HepG2 (cell line): ENCODE measurements at regions not wholly inside any gene's neighbourhood (a gene's known extent, or its start where the extent isn't known, plus 50 kb on each side); places are given as distances from the start of the nearest gene placed in this dataset.
A peak's percentile ranks its signal among the peaks of the same experiment; 100 is the strongest.

Experiments
- ATAC-seq: fragments of 200-7000 bp; cut with Tn5 transposase; 3 replicates; pipeline ENCODE4 v1.9.1; 2020; ENCODE audit warnings: mild to moderate bottlenecking, moderate library complexity
- BruUV-seq: library from RNA; stranded (reverse); fragments of 400-500 nt; replicated peaks from 2 replicates; lab custom pipeline; 2021; lab: Mats Ljungman, UMichigan
- CTCF ChIA-PET: fragments of 300-600 bp; formaldehyde crosslinking; extraction: SDS; loops from one replicate; lab custom pipeline; 2021; ENCODE audit warnings: low total read pairs, inconsistent platforms, low intra/inter-chr PET ratio; lab: Yijun Ruan, JAX
- POLR2A ChIA-PET: fragments of 350-600 bp; sonication (Branson Sonifier 250); formaldehyde crosslinking; loops from one replicate; lab custom pipeline; 2020; ENCODE audit warnings: antibody characterized with exemption, inconsistent platforms; lab: Yijun Ruan, JAX
- DNase-seq: peaks from one replicate; pipeline ENCODE4 v3.0.0-alpha.2; 2015; ENCODE audit warnings: low spot score
- FAIRE-seq: peaks from 3 replicates; lab custom pipeline; 2011; peaks lifted over from hg19 to GRCh38; lab: Jason Lieb, UNC
- H2AFZ ChIP-seq: one replicate; pipeline ENCODE4 v1.6.1; 2011; ENCODE audit warnings: low read length, inconsistent platforms
- H3K27ac ChIP-seq: fragments of 300-600 bp; 3 replicates; pipeline ENCODE4 v1.8.0; 2011; ENCODE audit warnings: mixed run types, mild to moderate bottlenecking, mixed read lengths, low read length, inconsistent platforms; ENCODE audit not compliant: insufficient read depth; ENCODE audit errors: extremely low read length
- H3K27me3 ChIP-seq, 2 experiments: fragments of 200-600 bp in 1 of 2; 2 replicates in 1 of 2; 3 replicates in 1 of 2; pipeline versions ENCODE4 v1.6.0 to v1.8.0; 2011; ENCODE audit warnings: low read length in 2 of 2, mild to moderate bottlenecking in 2 of 2, moderate library complexity in 2 of 2, inconsistent platforms in 1 of 2; ENCODE audit not compliant: insufficient read depth in 2 of 2, control insufficient read depth in 1 of 2
- H3K36me3 ChIP-seq, 2 experiments: fragments of 200-600 bp in 1 of 2; replicated peaks in 1 of 2; 2 replicates in 1 of 2; 3 replicates in 1 of 2; pipeline versions ENCODE4 v1.5.1 to v1.8.0; 2011; ENCODE audit warnings: low read length in 2 of 2, inconsistent platforms in 1 of 2; ENCODE audit not compliant: insufficient read depth in 2 of 2, control insufficient read depth in 1 of 2
- H3K4me1 ChIP-seq: 2 replicates; pipeline ENCODE4 v1.5.1; 2012; ENCODE audit warnings: low read length, inconsistent platforms; ENCODE audit not compliant: insufficient read depth
- H3K4me2 ChIP-seq: 2 replicates; pipeline ENCODE4 v1.6.0; 2011; ENCODE audit warnings: low read depth, low read length, inconsistent platforms
- H3K4me3 ChIP-seq, 3 experiments: fragments of 200-600 bp in 1 of 3; sonication (generic), shearing (Covaris generic) in 1 of 3; replicated peaks in 1 of 3; 2 replicates each; pipeline ENCODE4 v1.5.1; 2011 to 2016; ENCODE audit warnings: low read length in 3 of 3, inconsistent platforms in 2 of 3, low read depth in 2 of 3, mild to moderate bottlenecking in 2 of 3, control low read depth in 1 of 3, mixed read lengths in 1 of 3; ENCODE audit not compliant: insufficient read depth in 1 of 3
- H3K79me2 ChIP-seq: one replicate; pipeline ENCODE4 v1.6.1; 2011; ENCODE audit warnings: low read length, inconsistent platforms; ENCODE audit not compliant: insufficient read depth
- H3K9ac ChIP-seq: 2 replicates; pipeline ENCODE4 v1.6.0; 2011; ENCODE audit warnings: mild to moderate bottlenecking, low read depth, low read length, inconsistent platforms; ENCODE audit not compliant: insufficient read depth
- H3K9me3 ChIP-seq: 2 replicates; pipeline ENCODE4 v1.5.1; 2012; ENCODE audit warnings: mild to moderate bottlenecking, low read length
- H4K20me1 ChIP-seq: 2 replicates; pipeline ENCODE4 v1.6.0; 2011; ENCODE audit warnings: inconsistent platforms, mild to moderate bottlenecking, low read length, moderate library complexity; ENCODE audit not compliant: insufficient read depth
- ADNP ChIP-seq: sonication (generic); formaldehyde crosslinking; IDR thresholded peaks from 2 replicates; pipeline ENCODE4 v1.4.0; 2020; ENCODE audit warnings: missing genetic modification reagents
- AGO1 ChIP-seq: fragments of 200-400 bp; formaldehyde crosslinking; IDR thresholded peaks from 2 replicates; pipeline ENCODE4 v1.6.1; 2017; ENCODE audit warnings: mild to moderate bottlenecking, low read depth, low read length, moderate library complexity; ENCODE audit not compliant: poor library complexity, severe bottlenecking
- CHD2 ChIP-seq: IDR thresholded peaks from 2 replicates; pipeline ENCODE4 v1.6.1; 2011; ENCODE audit warnings: low read depth, low read length, improper control_type of control experiment
- DPF2 ChIP-seq: sonication (generic); formaldehyde crosslinking; IDR thresholded peaks from 2 replicates; pipeline ENCODE4 v1.4.0; 2020; ENCODE audit warnings: mild to moderate bottlenecking, low read depth, missing genetic modification reagents, borderline replicate concordance
- GLMP ChIP-seq: sonication (generic); formaldehyde crosslinking; IDR thresholded peaks from 2 replicates; pipeline ENCODE4 v1.9.0; 2021; ENCODE audit warnings: missing genetic modification reagents, mild to moderate bottlenecking, borderline replicate concordance
- GRHL1 ChIP-seq: sonication (generic); formaldehyde crosslinking; conservative IDR thresholded peaks from 2 replicates; pipeline ENCODE4 v1.8.0; 2022; ENCODE audit warnings: missing genetic modification reagents
- HNRNPL ChIP-seq: fragments of 200-400 bp; formaldehyde crosslinking; IDR thresholded peaks from 2 replicates; pipeline ENCODE4 v1.6.1; 2017; ENCODE audit warnings: mild to moderate bottlenecking, low read depth, low read length
- IRF1 ChIP-seq: sonication (generic); formaldehyde crosslinking; IDR thresholded peaks from 2 replicates; pipeline ENCODE4 v1.4.0; 2020; ENCODE audit warnings: low read depth, mild to moderate bottlenecking, missing genetic modification reagents
- PTBP1 ChIP-seq: fragments of 200-400 bp; formaldehyde crosslinking; IDR thresholded peaks from 2 replicates; pipeline ENCODE4 v1.6.1; 2018; ENCODE audit warnings: low read length, low read depth; ENCODE audit not compliant: poor library complexity, severe bottlenecking
- RXRB ChIP-seq: IDR thresholded peaks from 2 replicates; pipeline ENCODE4 v1.6.1; 2016; ENCODE audit warnings: borderline replicate concordance, missing genetic modification reagents, missing compliant biosample characterization
- SIN3A ChIP-seq: IDR thresholded peaks from 2 replicates; pipeline ENCODE4 v1.6.1; 2011; ENCODE audit warnings: low read depth, mild to moderate bottlenecking, control low read depth, low read length, borderline replicate concordance
- SOX6 ChIP-seq, 2 experiments: fragments of 450-650 bp in 1 of 2; sonication (generic) in 1 of 2; formaldehyde crosslinking in 1 of 2; IDR thresholded peaks; 2 replicates each; pipeline versions ENCODE4 v1.4.0 to v1.6.1; 2017 to 2020; ENCODE audit warnings: antibody characterized with exemption in 1 of 2, mild to moderate bottlenecking in 1 of 2, missing genetic modification reagents in 1 of 2
- SRF ChIP-seq: IDR thresholded peaks from 2 replicates; pipeline ENCODE4 v1.6.1; 2011; ENCODE audit warnings: mild to moderate bottlenecking, low read depth, low read length, moderate library complexity
- TOE1 ChIP-seq: sonication (generic); formaldehyde crosslinking; IDR thresholded peaks from 2 replicates; pipeline ENCODE4 v1.4.0; 2020; ENCODE audit warnings: mild to moderate bottlenecking, missing genetic modification reagents
- ZKSCAN5 ChIP-seq: sonication (generic); formaldehyde crosslinking; IDR thresholded peaks from 2 replicates; pipeline ENCODE4 v1.5.1; 2020; ENCODE audit warnings: mild to moderate bottlenecking, missing genetic modification reagents
- ZNF121 ChIP-seq: sonication (generic); formaldehyde crosslinking; IDR thresholded peaks from 2 replicates; pipeline ENCODE4 v1.5.0; 2020; ENCODE audit warnings: mild to moderate bottlenecking, missing genetic modification reagents
- ZNF350 ChIP-seq: sonication (generic); formaldehyde crosslinking; IDR thresholded peaks from 2 replicates; pipeline ENCODE4 v1.4.0; 2020; ENCODE audit warnings: mild to moderate bottlenecking, low read depth, missing genetic modification reagents, borderline replicate concordance
- whole genome bisulfite sequencing: methylation state at CpG from one replicate; pipeline ENCODE4 v1.1.6; 2017; ENCODE audit warnings: low lambda C conversion rate; 5-methylcytosine and 5-hydroxymethylcytosine counted together
- in situ Hi-C: cut with HindIII; loops from 2 replicates; pipeline ENCODE4 v1.10.0; 2017; ENCODE audit warnings: low pct_unique_long_range_greater_than_20kb; ENCODE audit not compliant: extremely low pct_ligation_motif_present
- intact Hi-C: fragments of 100-400 bp; cut with micrococcal nuclease; formaldehyde crosslinking; loops from one replicate; pipeline ENCODE4 v1.10.0; 2022; ENCODE audit not compliant: unreplicated experiment

GRCh38 chr19:56994251-56995017, 125.4 kb upstream of the USP29 start:
- BruUV-seq = no TSS peak
- DNase-seq = no peak
- TF ChIP-seq ZKSCAN5 (no peak), TOE1 (CRISPR knock-in tag) (no peak), PTBP1 (no peak), ADNP (CRISPR knock-in tag) (no peak), CHD2 (no peak), GRHL1 (CRISPR knock-in tag) (no peak), RXRB (CRISPR knock-in tag) (no peak), ZNF121 (no peak), HNRNPL (0 out of 2 replicates have a peak, but pooled peaks have one; percentile 29), IRF1 (no peak), SIN3A (no peak), SRF (no peak), GLMP (CRISPR knock-in tag) (no peak), DPF2 (CRISPR knock-in tag) (no peak), AGO1 (no peak), SOX6 (IDR thresholded peaks at IDR 0.05) (no peak), SOX6 (CRISPR knock-in tag; IDR thresholded peaks at IDR 0.05) (no peak), ZNF350 (CRISPR knock-in tag) (no peak)

More at GRCh38 chr19:56994251-56995017, 125.4 kb upstream of the USP29 start:
- Histone ChIP-seq H3K4me1 (peaks cover 22% of the 10 kb centered on the region; the same call in 1 of the 2 replicates), H3K9me3 (no peaks in the 10 kb centered on the region), H4K20me1 (no peaks in the 10 kb centered on the region), H3K79me2 (no peaks in the 10 kb centered on the region), H3K36me3 (no peaks in the 10 kb centered on the region), H3K4me3 (no peak overlapping the region), H3K27ac (no peak overlapping the region), H3K9ac (no peak overlapping the region), H3K27me3 (no peaks in the 10 kb centered on the region), H2AFZ (no peak overlapping the region), H3K4me2 (no peak overlapping the region)
- FAIRE-seq (no peak), ATAC-seq (no peak)
- ChIA-PET POLR2A (interaction anchor here (1.5 kb wide), 1 partner anchor 60 kb away, joined by 4 read pairs; no protein-coding TSS in a partner anchor), CTCF (no interaction called here)
- in situ Hi-C loops (no loop called here), intact Hi-C loops (no loop called here)
- 89% methylated on average over 23 of the region's 23 CpGs for WGBS
